GM19455 (cell line): ENCODE measurements at regions not wholly inside any gene's neighbourhood (a gene's known extent, or its start where the extent isn't known, plus 50 kb on each side); places are given as distances from the start of the nearest gene placed in this dataset.
"Not testable (repeated sequence)": the region's sequence is repeated elsewhere in the genome, so short reads cannot be mapped to it uniquely, and the experiment has no call there.

Experiments
- ATAC-seq: cut with Tn5 transposase; IDR thresholded peaks from one replicate; pipeline ENCODE4 v1.9.1; 2021; ENCODE audit not compliant: unreplicated experiment

- ATAC-seq, result no peak
These were observed 233.0 kb downstream of the ERMARD start for GRCh38 chr6:169984181-169985120.

- ATAC-seq, result no peak
These were observed 232.2 kb downstream of the ERMARD start for GRCh38 chr6:169983651-169984050.

DNA sequence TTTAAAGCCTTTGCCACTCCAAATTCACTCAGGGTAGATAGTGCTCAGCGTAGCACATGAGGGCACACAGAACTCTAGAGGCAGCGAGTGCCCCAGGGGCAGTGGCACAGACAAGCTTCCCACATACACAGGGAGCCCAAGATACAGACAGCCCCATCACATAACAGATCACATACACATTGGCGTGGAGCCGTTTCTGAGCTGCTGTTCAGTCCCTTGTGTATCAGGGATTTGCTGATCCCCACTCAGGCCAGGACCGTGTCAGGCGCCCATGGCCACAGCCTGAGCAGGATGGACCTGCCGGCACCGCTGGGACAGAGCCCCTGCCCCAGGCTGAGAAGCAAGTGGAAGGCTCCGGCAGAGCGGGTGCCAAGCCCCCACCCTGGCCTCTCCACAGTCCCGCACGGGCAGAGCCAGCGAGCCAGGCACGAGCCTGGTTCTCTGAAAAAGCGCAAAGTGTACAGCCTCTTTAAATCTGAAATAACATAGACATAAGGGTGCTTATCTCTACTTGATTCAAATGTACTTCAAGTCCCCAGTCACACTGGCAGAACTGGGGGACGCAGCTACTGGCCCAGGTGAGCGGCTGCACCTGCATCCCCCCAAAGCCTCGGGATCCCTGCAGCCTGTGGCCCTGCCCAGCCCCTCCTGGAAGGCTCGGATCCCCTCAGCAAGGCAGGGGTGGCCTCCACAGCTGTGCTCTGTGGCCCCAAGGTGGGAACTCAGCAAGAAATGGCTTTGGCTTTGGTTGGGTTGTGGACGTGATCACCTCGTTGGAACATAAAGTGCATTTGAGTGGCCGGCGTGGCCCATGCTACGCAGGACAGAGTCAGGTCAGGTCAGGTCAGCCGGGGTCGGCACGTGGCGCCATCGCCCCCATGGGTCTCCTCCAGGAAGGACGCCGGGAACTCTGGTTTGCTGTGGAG lies 231.3 kb downstream of the ERMARD start:
- no peak for ATAC-seq

- ATAC-seq, result no peak
These were observed 230.5 kb downstream of the ERMARD start for GRCh38 chr6:169981969-169982368.

DNA sequence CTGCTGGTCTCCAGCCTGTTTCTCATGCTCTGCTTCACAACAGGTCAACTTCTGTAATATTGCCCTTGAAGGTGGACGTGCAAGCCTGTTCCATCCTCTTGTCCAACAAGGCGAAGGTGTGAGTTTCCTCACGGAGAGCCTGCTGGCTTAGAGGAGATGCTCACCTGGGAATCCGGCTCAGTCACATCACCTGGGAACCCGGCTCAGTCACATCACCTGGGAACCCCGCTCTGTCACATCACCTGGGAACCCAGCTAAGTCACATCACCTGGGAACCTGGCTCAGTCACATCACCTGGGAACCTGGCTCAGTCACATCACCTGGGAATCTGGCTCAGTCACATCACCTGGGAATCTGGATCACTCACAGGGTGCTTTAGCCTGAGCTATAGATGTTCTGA lies 230.1 kb downstream of the ERMARD start:
- no peak for ATAC-seq

GRCh38 chr6:169980826-169981450 lies 229.5 kb downstream of the ERMARD start:
- ATAC-seq, result no peak

DNA sequence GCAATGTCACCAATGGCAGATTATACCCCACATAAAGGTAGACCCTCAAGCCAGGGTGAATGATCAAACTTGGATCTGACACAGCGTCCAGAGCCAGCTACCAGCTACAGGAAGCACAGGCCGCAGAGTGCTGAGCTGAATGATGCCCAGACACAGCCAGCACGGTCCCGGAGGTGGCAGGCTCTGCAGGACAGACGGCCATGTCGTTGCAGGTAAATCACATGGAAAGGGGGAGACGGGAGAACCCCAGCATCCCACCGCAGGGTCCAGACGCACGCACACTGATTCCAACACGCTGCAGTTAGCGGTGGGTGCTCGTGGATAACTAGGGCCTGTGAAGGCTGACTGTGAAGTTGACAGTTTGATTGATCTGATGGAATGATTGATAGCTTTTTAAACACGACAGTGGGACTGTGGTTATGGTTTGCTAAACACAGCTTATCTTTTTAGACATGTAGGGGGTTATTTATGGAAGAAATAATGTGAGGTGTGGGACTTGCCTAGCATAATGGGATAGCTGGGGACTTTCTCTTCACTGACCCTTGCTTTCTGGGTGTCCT lies 228.5 kb downstream of the ERMARD start:
- no peak for ATAC-seq

DNA sequence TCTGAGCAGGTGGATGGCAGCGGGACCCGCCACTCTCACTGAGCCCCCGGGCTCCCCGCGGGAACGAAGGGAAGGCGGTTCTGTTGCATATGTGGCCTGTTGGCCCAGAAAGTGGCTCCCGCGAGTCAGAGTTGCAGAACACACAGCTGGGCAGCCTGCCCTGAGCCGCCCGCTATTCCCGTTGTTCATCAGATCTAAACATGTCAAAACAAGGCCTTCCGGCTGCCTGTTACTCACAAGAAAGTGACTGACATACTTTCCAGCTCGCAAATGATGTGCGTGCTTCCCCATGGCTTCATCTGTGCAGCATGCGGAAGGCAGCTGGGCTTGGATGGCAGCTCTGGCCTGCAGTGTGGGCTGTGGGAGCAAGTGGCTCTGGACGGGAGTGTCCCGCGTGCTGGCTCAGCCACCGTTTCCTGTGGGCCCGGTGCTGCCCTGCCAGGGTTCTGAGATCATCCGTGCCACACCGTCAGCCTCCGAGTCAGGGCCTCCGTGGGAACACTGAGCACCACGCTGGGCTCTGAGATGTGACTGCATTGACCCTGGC lies 227.3 kb downstream of the ERMARD start:
- ATAC-seq, result no peak

DNA sequence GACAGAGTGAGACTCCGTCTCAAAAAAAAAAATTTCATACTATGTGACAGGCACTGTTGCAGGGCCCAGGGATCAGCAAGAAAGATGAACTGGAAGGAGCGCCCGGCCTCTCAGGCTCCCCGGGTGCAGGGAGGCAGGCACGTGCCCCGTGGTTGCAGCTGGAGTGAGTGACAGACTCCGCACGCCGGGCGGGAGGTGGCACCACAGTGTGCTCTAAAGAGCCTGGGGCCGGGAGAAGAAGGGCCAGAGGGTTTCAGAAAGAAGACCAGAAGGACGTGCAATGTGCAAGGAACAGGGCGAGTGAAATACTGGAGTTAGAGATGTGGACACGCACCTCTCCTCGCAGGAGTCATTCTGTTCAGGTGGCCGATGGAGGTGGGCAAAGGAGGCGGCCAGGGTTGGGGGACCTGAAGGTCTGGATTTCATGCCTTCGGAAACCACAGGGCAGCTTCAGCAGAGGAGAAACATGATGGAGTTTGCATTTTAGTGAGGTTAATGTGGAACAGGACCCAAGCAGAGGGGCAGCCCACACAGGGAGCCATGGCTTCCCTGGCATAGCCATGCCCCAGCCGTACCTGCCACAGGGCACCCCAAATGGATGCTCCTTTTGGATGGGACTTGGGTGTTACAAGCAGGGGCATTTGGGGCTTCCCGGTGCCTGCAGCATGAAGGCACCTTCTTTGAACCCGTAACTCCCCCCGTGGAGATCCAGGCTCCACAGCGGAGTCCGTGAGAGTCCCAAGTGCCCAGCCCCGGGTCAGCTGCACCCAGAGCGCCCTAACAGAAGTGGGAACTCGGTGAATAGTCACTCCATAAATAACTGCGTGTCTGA lies 226.2 kb downstream of the ERMARD start:
- no peak for ATAC-seq

DNA sequence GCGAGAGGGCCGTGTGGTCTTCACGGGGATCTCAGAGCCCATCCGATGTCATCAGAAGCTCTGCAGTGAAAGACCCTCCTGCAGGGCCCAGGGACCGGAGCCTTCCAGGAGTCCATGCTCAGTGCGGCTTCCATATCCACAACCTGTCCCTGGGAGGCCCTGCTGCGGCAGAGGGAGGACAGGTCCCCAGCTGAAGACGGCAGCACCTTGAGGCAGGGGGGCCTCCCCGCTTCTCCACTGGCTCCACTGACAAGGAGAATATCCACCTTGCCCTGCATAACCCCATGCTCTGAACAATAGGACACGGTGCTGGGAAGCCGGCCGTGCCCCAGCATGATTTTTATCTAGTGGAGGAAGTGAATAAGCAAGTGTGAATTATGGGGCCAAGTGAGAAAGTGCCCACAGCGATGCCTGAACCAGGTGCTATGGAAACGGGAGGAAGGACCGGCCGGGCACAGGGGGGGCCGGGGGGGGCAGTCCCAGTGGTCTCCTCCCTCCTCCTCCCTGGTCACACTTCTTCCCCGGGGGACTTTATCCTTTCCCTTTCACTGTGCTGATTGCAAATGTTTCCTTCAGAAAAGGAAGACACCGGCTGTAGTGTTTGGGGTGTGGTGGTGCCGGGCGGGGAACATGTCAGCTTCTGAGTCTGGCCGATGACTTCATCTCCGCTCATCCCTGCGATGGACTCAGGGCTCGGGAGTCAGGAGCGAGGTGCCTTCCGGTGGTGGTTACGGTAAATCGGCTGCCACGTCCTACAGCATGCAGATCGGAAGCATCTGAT lies 225.1 kb downstream of the ERMARD start:
- ATAC-seq, result no peak

- ATAC-seq, result no peak
These were observed 224.3 kb downstream of the ERMARD start for GRCh38 chr6:169975701-169976100.

DNA sequence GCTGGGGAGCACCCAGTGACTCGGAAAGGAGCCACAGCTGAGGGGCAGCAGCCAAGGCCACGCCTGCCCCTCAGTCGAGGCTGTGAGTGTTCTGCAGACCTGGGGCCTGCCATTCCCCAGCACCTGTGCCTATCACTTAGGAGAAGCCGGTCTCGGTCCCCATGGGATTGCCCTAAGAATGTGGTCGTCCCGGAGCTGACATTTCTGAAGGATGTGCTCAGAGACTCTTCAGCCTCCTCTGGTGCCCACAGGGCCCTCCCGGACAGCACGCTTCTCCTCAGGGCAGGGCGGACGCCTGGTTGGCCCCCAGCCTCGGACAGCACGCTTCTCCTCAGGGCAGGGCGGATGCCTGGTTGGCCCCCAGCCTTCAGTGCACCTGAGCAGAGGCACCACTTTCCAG lies 223.9 kb downstream of the ERMARD start:
- no peak for ATAC-seq

DNA sequence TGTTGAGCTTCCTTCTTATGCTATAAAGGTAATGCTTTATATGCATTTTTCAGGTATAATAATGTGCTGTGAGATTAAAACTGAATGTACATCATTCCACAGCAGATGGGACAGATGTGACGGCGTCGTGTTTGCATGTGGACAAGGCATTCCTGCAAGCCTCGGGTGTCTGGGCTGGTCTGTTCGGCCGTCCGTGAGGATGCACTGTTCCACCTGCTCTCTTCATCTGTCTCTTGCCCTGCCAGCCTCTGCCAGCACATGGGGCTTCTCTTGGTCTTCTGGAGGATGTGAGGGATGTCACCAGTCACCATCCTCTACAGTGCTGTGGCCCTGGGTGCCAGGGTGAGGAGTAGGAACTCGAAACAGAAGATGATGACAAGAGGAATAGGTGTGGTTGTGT lies 223.2 kb downstream of the ERMARD start:
- ATAC-seq, result no peak

GRCh38 chr6:169973588-169974467 lies 222.4 kb downstream of the ERMARD start:
- not testable (repeated sequence) for ATAC-seq

GRCh38 chr6:169972736-169973135 lies 221.3 kb downstream of the ERMARD start:
- ATAC-seq, result no peak

DNA sequence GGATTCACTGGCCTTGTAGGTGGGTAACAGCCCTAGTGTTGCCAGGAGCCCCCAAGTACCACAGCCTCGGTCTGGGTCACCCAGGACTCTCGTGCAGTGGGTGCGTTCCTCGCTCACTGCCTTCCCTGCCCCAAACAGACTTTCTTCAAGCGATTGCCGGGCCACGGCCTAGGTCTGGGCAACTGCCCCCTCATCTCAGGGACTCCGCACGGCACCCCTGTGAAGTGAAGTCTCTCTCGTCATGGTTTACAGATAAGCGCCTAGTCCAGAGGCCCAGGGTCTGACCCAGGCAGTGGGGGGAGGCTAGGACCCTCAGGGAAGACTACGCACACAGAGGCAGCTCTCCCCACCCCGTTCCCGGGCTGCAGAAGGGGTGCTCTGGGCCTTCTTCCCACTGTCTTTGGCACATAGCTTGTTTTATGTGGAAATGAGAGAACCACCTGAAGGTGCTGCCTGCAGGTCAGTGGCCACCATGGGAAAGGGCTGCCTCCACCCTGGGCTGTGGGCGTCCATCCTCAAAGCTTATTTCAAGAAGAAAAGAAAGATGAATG lies 220.8 kb downstream of the ERMARD start:
- no peak for ATAC-seq

GRCh38 chr6:169971081-169971861 lies 219.8 kb downstream of the ERMARD start:
- no peak for ATAC-seq
